HG03196 (cell line): ENCODE measurements at regions not wholly inside any gene's neighbourhood (a gene's known extent, or its start where the extent isn't known, plus 50 kb on each side); places are given as distances from the start of the nearest gene placed in this dataset.
"Not testable (repeated sequence)": the region's sequence is repeated elsewhere in the genome, so short reads cannot be mapped to it uniquely, and the experiment has no call there.

Source experiments
- ATAC-seq: cut with Tn5 transposase; IDR thresholded peaks from one replicate; pipeline ENCODE4 v1.9.1; 2021; ENCODE audit not compliant: unreplicated experiment

- ATAC-seq: not testable (repeated sequence)
Measured at GRCh38 chr15:20309966-20310365, 231.6 kb downstream of the GOLGA6L6 start.

- not testable (repeated sequence) for ATAC-seq
Measured at GRCh38 chr15:20309395-20309794, 232.2 kb downstream of the GOLGA6L6 start.

- not testable (repeated sequence) for ATAC-seq
Measured at GRCh38 chr15:20308027-20308690, 233.4 kb downstream of the GOLGA6L6 start.

GRCh38 chr15:20307137-20307536 lies 234.5 kb downstream of the GOLGA6L6 start:
- not testable (repeated sequence) for ATAC-seq

GRCh38 chr15:20306497-20307106 lies 235.0 kb downstream of the GOLGA6L6 start:
- ATAC-seq: not testable (repeated sequence)

GRCh38 chr15:20305912-20306311 lies 235.7 kb downstream of the GOLGA6L6 start:
- not testable (repeated sequence) for ATAC-seq

GRCh38 chr15:20305015-20305465 lies 236.6 kb downstream of the GOLGA6L6 start:
- not testable (repeated sequence) for ATAC-seq

GRCh38 chr15:20304282-20305014 lies 237.2 kb downstream of the GOLGA6L6 start:
- not testable (repeated sequence) for ATAC-seq

GRCh38 chr15:20303248-20304171 lies 238.1 kb downstream of the GOLGA6L6 start:
- not testable (repeated sequence) for ATAC-seq

GRCh38 chr15:20302141-20303069 lies 239.2 kb downstream of the GOLGA6L6 start:
- ATAC-seq: not testable (repeated sequence)

- ATAC-seq: not testable (repeated sequence)
Measured at GRCh38 chr15:20301471-20302081, 240.0 kb downstream of the GOLGA6L6 start.

GRCh38 chr15:20301041-20301390 lies 240.6 kb downstream of the GOLGA6L6 start:
- not testable (repeated sequence) for ATAC-seq

- not testable (repeated sequence) for ATAC-seq
Measured at GRCh38 chr15:20300351-20301040, 241.1 kb downstream of the GOLGA6L6 start.

GRCh38 chr15:20297603-20298123 lies 243.9 kb downstream of the GOLGA6L6 start:
- not testable (repeated sequence) for ATAC-seq

GRCh38 chr15:20296261-20296660 lies 245.3 kb downstream of the GOLGA6L6 start:
- ATAC-seq: not testable (repeated sequence)

GRCh38 chr15:20295238-20295811 lies 246.3 kb downstream of the GOLGA6L6 start:
- no peak for ATAC-seq

GRCh38 chr15:20294651-20295237 lies 246.9 kb downstream of the GOLGA6L6 start:
- ATAC-seq: no peak
